Fibroblast of upper back skin (primary cell): ENCODE measurements at regions not wholly inside any gene's neighbourhood (a gene's known extent, or its start where the extent isn't known, plus 50 kb on each side); places are given as distances from the start of the nearest gene placed in this dataset.
A peak's percentile ranks its signal among the peaks of the same experiment; 100 is the strongest.
"Not testable (repeated sequence)": the region's sequence is repeated elsewhere in the genome, so short reads cannot be mapped to it uniquely, and the experiment has no call there.

Experiments
- DNase-seq: peaks from one replicate; pipeline ENCODE4 v3.0.0-alpha.2; 2013

DNA sequence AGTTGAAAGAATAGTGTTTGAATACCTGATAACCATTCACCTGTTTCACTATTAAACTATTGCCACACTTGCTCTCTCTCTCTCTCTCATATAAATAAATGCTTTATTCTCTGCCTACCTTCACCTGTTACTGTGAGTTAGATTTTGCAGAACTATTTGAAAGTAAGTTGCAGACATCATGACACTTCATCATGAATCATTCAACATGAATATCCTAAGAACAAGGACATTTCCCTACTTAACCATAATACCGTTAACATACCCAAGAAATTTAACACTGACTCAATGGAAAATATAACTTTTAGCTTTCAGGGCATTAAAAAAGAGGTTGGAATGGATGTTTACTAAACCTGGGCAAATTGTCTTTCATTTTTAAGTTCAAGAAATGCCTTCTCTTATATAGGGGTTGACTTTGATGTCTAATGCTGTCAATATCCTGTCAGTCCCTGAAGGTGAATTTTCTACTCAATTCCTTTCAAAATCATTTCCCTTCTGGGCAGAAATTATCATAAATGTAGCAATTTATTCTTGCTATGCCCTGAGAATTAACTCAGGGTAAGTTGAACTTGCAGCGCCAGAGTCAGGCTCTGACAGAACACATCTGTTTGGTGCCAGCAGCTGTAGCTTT is 582.6 kb upstream of the TLE4 start:
- DNase-seq = no peak

DNA sequence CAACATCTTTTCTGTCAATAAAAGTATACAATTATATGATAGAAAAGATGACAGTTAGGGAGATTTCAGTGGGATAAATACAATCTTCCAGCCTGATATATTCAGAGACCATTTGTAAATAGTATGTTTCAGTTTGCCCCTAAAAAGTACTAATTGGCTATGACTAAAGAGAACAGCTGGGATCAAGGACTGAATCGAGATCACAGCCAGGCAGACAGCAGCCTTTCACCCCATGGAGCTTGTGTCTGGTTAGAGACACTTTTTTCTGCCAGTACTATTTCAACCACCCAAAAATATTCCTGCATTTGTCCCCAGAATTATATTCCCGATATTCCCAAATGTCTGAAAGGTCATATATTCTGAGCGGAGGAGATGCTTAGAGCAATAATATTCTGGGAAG is 577.3 kb upstream of the TLE4 start:
- DNase-seq = no peak

DNA sequence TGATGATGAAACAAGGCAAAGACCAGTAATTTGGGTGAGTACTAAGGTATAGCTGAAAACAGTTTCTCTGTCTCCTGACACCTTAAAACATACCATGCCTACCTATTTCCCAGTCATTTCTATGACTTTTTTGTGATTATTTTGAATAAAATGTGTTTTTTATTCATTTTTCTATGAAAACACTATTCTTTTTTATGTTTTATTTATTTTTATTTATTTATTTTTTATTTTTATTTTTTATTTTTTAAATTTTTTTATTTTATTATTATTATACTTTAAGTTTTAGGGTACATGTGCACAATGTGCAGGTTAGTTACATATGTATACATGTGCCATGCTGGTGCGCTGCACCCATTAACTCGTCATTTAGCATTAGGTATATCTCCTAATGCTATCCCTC is 576.8 kb upstream of the TLE4 start:
- DNase-seq = not testable (repeated sequence)

DNA sequence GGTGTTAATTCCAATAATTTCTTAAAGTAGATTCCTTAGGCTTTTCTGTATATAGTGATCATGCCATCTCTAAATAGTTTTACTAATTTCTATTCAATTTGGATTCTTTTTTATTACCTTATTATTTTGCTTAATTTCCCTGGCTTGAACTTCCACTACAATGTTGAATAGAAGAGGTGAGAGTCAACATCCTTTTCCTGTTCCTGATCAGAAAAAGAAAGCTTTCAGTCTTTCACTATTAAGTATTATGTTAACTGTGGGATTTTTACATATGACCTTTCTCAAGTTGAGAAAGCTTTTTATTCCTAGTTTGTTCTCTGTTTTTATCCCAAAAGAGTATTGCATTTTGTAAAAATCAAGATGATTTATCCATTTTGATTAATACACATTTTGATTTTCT is 574.5 kb upstream of the TLE4 start:
- DNase-seq = no peak

DNA sequence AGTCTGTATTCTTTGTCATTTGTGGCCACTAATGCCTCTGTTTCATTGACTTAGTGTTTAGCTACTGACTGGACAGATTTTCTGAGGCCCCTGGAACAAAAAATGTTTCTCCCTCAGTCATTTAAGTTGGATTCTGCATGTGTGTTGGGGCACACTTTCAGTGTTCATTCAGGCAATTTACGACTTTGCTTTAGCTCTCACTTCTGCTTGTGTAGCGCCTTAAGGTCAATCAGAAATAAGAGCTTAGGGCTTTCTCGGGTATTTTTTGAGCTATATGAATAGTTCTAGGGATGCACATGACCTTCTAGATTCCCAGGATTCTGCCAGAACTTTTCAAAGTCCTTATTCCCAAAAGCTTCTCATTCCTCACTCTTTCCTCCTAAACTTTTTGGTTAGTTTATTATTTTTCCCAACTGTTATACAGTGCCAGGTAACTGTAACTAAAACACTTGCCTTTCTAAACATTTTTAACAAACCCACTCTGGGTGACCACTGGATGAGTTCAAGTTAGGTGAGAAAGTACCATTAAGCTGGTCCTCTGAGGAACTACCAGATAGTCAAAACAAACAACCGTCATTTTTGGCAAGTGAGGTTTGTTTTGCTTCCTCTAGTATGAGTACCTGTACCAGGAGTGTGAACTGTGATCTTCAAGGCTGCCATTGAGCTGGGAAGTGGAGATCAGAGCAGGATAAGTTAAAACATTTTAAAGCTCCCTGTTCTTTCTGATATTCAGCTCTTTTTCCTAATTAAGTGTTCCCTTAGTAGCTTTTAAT is 571.3 kb upstream of the TLE4 start:
- no peak for DNase-seq

DNA sequence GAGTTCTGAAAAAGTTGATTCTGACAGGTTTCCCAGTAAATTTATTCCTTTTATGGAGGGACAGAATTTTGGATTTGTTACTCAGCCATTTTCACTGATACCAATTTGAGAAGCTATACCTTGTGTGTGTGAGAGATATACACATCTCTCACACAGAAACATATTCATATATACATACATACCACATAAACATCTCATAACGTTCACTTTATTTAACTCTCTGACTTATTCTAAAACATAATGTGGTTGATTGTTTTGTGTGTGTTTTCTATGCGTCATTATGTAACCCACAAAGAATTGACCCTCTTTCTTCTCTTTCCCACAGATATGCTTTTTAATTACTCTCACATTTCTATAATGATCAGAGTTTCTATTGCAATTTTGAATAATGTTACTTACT is 570.8 kb upstream of the TLE4 start:
- no peak for DNase-seq

DNA sequence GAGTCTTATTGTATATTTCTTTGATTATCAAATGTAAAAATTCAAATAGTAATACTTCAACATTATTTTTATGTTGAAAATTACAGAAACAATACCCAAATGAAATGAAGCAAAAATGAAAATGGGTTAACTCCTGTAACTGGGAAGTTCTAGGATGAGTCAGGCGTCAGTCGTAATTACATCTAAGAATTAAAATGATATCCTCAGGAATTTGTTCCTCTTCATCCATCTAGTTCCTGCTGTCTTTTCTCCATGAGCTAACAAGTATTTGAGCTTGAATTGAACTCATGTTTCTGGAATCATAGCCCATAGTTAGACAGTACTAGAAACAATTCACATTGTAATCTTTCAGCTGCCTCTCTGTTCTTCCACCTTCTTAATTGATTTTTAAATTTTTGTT is 568.3 kb upstream of the TLE4 start:
- DNase-seq = no peak

DNA sequence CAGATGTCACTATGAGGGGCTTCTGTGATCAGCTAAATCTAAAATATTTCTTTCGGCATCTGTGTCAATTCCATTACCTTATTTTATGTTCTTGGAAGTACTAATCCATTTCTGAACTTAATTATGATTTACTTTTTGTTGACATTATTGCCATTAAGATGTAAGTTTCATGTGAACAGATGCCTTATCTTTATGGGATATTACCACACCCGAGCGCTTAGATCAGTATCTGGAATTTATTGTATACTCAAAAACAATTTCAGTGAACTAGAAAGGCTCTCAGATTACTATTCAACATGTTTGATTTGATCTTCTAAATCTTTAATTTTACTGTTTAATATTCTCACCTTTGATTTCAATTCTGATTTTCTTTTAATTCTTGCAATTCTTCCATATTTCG is 567.7 kb upstream of the TLE4 start:
- DNase-seq = no peak

DNA sequence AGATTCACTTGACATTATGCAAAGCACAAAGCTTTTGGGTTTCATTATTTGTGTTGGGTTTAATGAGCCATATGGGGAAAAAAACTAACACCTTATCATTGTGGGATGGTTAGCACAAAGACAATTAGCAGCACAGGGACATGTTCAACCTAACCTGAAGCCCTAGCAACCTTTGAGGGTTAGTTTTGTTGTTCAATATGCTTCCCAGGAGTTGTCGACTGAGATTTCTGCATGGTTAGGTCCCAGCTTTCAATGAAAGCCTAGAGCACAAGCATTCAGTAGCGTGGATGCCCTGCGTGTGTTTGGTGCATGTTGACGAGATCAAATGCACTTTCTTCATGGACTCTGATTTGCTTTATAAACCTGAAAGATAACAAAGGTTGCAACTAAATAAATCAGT is 565.2 kb upstream of the TLE4 start:
- no peak for DNase-seq

DNA sequence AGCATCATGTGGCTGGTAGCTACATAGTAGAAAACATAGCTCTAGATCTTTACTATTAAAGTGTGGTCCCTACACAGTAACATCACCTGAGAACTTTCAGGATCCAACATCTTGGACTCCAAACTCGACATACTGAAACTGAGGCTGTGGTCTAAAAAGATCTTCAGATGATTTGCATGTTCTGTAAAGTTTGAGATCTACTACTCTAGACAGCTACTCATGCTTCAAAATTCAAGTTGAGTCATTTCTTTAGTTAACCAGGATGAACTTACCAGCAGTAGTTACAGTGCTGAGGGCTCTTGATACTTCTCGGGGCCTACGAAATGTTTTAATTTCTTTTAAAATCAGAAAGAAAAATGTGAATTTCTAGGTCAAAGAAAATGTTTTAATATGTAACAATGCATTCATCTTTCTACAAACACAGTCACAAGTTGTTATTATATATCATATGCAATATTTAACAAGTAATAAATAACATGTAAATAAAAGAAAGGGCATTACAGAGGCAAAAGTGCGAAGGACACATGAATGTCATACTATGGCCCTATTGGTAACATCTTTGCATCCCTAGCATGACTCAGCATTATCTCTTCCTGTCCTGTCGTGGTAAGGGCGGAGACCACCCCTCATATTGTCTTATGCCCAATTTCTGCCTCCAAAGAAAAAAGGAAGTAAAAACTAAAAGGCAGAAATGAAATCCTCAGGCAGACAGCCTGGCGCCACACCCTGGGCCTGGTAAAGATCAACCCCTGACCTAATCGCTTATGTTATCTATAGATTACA is 563.9 kb upstream of the TLE4 start:
- no peak for DNase-seq

DNA sequence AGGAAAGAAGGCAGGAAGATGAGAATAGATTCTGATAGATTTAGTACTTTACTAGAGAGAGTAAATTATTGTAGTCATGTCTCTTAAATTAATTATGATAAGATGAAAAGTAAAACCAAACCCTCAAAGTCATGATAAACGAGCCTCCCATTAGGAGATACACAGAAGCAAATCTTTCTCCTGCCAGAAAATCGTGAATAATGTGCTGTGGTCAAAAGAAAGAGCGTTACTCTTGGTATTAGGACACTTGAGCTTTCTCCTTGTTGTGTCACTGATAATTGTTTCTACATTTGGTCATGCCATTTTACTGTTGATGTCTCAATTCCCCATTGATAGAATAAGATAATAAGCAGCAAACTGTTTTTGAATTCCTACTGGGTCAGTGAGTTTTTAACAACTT is 562.8 kb upstream of the TLE4 start:
- no peak for DNase-seq

DNA sequence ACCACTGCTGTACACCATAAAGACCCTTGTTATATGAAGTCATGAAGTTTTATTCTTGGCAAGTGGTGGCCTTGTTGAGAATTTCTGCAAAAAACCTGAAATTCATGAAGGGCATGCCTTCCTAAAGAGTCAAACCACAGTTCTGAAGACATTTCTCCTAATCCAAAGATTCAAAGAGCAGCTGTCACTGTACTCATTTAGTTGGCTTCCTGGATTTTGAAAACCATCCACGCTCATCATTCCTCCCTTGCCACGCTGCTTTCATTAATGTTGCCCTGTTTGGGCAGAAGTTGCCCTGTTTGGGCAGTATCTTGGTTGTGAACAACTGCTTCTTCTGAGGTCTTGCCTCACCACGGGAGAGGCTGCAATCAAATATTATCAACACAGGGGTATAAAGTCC is 560.3 kb upstream of the TLE4 start:
- no peak for DNase-seq

DNA sequence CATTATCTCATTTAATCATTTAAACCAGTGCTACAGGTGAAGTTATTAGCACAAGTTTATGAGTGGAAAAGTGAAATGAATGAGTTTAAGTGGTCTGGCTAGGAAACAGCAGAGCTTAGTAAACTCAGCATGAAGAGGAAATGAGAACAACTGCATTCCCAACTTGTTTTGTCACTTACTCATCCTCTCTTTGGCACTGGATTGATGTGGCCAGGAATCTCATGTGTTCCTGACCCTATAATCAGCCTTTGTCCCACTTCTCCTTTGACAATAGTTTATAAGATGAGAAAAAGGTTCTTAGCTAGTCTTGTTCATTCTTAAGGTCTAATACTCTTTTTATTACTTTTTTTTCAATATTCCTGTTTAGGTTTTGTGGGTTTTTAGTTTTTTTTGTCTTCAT is 559.2 kb upstream of the TLE4 start:
- DNase-seq = peak; percentile 53

DNA sequence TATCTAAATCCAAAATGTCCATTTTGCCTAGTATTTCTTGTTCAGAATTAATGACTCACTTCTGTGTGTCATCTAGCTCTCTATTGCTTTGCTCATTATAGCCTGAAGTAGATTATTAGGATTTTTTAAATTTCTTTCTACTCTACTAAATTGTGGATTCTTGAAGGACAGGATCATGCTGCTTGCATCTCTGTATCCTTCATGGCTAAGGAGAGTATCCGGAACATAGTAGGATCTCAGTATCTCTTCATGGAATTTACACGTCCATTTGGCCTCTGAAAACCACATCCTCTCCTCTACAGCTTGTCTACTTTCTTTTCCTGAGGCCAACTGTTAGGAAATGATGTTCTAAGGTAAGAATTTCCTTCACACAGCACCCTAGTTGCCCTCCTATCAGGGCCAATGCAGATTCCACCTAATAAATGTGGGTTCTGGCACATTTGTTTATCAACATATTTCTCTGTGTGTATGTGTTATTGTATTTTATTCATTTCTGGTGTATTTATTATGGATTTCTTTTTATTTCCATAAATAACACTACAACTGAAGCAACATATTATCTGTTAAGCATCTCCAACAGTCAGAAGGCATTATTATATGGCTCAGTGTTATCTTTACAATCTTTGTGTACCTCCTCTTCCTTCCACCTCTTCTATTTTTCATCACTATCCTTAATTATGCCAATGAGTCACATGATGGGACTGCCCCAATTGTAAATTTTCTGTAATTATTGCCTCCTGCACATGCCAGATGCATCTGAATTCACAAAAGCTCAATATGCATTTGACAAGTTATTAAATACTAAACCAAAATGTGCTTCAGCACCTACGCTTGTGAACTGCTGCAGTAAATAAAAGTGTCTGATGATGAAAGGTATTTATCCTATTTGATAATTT is 557.8 kb upstream of the TLE4 start:
- DNase-seq = peak; percentile 63

DNA sequence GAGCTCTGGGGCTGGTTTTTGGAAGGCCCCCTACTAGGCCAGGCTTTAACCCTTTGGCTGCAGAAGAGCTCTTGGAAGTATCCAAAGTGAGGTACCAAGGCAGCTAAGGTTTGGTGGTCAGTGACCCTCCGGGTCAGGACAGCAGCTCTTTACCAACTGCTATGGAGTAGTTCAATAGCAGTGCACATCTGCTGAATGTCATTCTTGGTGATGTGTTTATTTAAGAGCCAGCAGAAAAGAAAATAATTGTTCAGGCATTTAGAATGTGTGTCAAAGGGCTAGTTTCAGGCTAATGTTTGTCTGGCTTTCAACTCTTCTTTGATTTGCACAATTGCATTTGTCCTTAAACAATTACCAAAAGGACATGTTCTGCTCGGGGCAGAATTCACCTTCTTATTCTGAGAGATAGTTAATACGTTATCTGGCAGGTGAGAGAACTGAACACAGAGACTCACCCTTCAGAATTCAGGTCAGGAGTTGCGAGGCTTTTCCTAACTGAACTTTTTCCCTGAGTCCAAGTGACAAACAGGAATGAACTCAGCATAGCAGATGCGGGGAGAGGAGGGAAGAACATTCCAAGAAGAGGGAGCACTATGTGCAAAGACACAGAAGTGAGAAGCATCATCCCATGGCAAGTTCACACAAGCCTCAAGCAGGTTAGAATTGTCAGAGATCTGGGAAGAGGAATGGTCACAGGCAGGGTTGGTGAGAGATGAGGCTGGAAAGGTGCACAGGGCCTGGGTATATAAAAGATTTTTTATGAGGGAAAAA is 556.7 kb upstream of the TLE4 start:
- DNase-seq = no peak

DNA sequence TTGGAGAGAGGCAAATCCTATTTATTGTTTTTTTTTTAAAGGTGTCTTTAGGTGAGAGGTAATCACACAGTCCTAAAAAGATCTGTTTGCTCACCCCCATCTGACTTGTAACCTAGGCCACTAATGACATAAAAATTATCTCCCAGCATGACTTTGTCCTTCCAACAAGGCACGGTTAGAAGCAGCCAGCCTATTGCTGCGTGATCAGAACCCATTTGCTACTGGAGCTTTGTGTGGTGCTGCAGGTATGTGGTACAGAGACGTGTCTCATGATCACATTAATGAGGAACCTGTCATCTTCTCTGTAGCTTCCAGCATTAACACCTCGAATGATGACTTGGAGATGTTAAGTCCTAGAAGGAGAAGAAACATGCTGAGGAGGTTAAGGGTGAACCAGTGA is 555.8 kb upstream of the TLE4 start:
- DNase-seq = no peak

DNA sequence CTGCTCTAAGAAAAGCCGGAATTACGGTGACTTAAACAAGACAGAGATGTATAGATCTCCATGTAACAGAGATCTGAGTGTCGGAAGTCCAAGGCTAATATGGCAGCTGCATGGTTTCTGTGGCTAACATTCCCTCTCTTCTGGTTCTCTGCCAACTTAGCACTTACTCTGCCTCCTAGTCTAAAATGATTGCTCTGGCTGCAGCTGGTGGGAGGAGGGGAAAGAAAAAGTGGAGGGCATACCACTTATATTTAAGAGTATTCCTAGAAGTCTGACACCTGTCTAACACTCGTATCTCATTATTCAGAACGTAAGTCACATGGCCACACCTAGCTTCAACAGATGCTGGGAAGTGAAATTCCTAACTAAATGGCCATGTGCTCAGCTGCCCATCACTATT is 551.5 kb upstream of the TLE4 start:
- peak; percentile 47 for DNase-seq

DNA sequence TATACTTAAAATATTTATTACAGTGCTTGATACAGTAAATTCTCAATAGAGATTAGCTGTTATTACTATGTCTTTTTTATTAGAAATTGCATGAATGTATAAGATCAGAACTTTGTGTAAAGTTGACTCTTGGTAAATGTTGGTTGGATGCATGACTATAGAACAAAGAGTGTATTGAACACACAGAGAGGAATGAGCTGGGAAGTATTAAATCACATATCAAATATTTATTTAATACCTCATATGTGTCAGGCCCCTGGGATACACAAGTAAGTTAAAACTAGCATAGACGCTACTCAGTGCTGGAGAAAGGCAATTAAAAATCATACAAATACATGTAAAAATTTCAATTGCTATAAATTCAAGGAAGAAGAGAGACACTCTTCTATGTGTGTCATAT is 550.7 kb upstream of the TLE4 start:
- no peak for DNase-seq

DNA sequence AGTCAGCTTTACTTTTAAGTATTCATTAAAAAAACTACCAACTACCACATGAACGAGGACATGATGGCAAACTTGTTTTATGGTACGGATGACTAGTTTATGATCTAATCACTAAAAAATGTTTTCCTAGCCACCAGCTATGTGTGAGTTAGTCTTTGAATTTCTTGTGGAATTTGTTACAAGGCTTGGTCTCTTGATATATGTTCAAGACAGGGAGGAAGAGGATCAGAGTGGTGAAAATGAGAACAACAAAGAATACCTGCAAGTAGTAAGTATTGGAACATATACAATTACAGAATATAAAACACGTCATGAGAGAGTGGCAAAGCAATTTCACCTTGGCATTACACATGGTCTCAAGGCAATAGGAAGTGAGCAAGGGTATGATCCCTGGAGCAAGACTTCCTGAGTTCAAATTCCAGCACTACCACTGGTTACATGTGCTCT is 548.6 kb upstream of the TLE4 start:
- peak; percentile 96 for DNase-seq

DNA sequence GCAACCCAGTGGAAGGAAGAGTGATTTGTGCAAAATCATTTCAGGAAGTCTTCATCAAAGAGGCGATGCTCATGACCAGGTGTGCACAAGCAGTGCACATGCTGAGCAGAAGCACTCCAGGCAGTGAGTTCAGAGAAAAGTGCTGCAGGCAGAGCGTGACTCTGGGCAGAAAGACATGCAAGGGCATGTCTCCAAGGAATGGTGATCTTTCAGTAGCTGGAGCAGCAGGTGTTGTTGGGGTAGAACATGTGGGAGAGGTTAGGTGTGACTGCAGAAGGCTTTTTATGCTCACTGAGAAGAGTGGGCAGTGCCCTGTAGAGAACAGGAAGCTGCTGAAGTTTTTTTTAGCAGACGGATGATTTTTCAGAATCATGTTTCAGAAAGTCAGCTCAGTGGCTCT is 545.4 kb upstream of the TLE4 start:
- DNase-seq = peak; percentile 24

DNA sequence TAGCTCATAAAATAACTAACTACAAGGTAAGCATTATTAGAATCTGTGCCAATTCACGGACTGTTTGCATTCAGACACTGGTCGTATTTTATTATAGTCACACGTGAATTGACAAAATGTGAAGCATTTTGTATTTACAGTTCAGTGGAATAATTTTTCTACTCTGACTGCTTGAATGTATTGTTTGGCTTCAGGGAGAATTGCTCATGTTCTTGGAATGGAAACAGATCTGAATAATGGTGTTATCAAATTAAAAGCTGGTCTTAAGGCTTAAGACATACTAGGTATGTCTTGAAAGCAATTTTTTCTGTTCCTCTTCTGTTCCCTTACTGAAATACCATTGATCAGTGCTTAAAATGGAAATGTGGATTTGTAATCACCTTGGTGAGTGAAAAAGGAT is 543.7 kb upstream of the TLE4 start:
- peak; percentile 60 for DNase-seq

DNA sequence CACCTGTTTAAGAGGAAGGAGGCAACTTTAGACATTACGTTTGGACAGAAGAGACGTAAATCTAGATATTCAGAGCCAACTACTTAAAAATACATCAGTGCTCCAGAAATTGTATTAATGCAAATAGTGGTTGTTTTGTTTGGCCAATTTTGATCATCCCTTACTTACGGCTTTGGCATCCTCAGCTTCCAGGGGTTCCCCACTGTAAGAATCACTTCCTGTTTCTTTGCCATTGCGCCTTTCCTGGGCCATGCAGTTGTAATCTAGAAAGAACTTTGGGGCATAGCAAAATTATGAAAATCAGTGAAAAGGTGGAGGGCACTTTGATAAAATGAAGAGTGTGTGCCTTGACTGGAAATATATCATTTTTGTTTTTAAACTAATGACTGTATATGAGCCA is 537.2 kb upstream of the TLE4 start:
- DNase-seq = no peak
